ENCODE measurements at regions not wholly inside any gene's neighbourhood (a gene's known extent, or its start where the extent isn't known, plus 50 kb on each side); places are given as distances from the start of the nearest gene placed in this dataset.

GRCh38 chr1:184301227-184301626 lies 85.6 kb upstream of the C1orf21 start:
- H3K36me3 Mint-ChIP-seq = no peaks in the 10 kb centered on the region
- H3K4me1 Mint-ChIP-seq = no peaks in the 10 kb centered on the region
- H3K4me3 Mint-ChIP-seq = no peak overlapping the region
- no peak overlapping the region for H3K27ac Mint-ChIP-seq
- POLR2A ChIA-PET = no interaction called here
- DNase-seq (no peak), ATAC-seq (ENCODE audit: low read depth) (no peak)
- peaks cover 2% of the 10 kb centered on the region for H3K9me3 Mint-ChIP-seq
- H3K27me3 Mint-ChIP-seq = peaks cover 16% of the 10 kb centered on the region

- Mint-ChIP-seq H3K27me3 (peaks cover 19% of the 10 kb centered on the region), H3K36me3 (no peaks in the 10 kb centered on the region), H3K4me3 (no peak overlapping the region), H3K9me3 (peaks cover 2% of the 10 kb centered on the region), H3K27ac (no peak overlapping the region), H3K4me1 (no peaks in the 10 kb centered on the region)
- ATAC-seq (ENCODE audit: low read depth) = no peak
- DNase-seq = no peak
- POLR2A ChIA-PET = no interaction called here
These were observed 84.5 kb upstream of the C1orf21 start for GRCh38 chr1:184302346-184302745.

GRCh38 chr1:184310157-184310819 lies 76.5 kb upstream of the C1orf21 start:
- POLR2A ChIA-PET = no interaction called here
- ATAC-seq (ENCODE audit: low read depth) = no peak
- H3K36me3 Mint-ChIP-seq = no peaks in the 10 kb centered on the region
- DNase-seq = no peak
- peaks cover 13% of the 10 kb centered on the region for H3K27me3 Mint-ChIP-seq
- H3K9me3 Mint-ChIP-seq = no peaks in the 10 kb centered on the region
- H3K27ac Mint-ChIP-seq = no peak overlapping the region
- no peaks in the 10 kb centered on the region for H3K4me1 Mint-ChIP-seq
- no peak overlapping the region for H3K4me3 Mint-ChIP-seq

- ATAC-seq (ENCODE audit: low read depth) = no peak
These were observed 75.2 kb upstream of the C1orf21 start for GRCh38 chr1:184311580-184311979.

GRCh38 chr1:184315254-184315653 lies 71.6 kb upstream of the C1orf21 start:
- H3K4me3 Mint-ChIP-seq = no peak overlapping the region
- peaks cover 8% of the 10 kb centered on the region for H3K27me3 Mint-ChIP-seq
- no peak overlapping the region for H3K27ac Mint-ChIP-seq
- H3K9me3 Mint-ChIP-seq = no peaks in the 10 kb centered on the region
- POLR2A ChIA-PET = no interaction called here
- H3K4me1 Mint-ChIP-seq = no peaks in the 10 kb centered on the region
- ATAC-seq (ENCODE audit: low read depth) (no peak), DNase-seq (no peak)
- H3K36me3 Mint-ChIP-seq = no peaks in the 10 kb centered on the region

More at GRCh38 chr1:184311580-184311979, 75.2 kb upstream of the C1orf21 start:
- no peak overlapping the region for H3K27ac Mint-ChIP-seq
- POLR2A ChIA-PET = no interaction called here
- peaks cover 11% of the 10 kb centered on the region for H3K27me3 Mint-ChIP-seq
- no peaks in the 10 kb centered on the region for H3K4me1 Mint-ChIP-seq
- no peaks in the 10 kb centered on the region for H3K9me3 Mint-ChIP-seq
- H3K36me3 Mint-ChIP-seq = no peaks in the 10 kb centered on the region
- H3K4me3 Mint-ChIP-seq = no peak overlapping the region
- DNase-seq = no peak

- peaks cover 3% of the 10 kb centered on the region for H3K27me3 Mint-ChIP-seq
- no peak for DNase-seq
- POLR2A ChIA-PET = no interaction called here
- H3K9me3 Mint-ChIP-seq = no peaks in the 10 kb centered on the region
- H3K4me1 Mint-ChIP-seq = no peaks in the 10 kb centered on the region
- no peak overlapping the region for H3K27ac Mint-ChIP-seq
- no peak overlapping the region for H3K4me3 Mint-ChIP-seq
- ATAC-seq (ENCODE audit: low read depth) = no peak
- H3K36me3 Mint-ChIP-seq = no peaks in the 10 kb centered on the region
These were observed 67.0 kb upstream of the C1orf21 start for GRCh38 chr1:184319879-184320278.

GRCh38 chr1:184322253-184322652 lies 64.6 kb upstream of the C1orf21 start:
- Mint-ChIP-seq H3K27ac (no peak overlapping the region), H3K4me1 (no peaks in the 10 kb centered on the region), H3K27me3 (no peaks in the 10 kb centered on the region), H3K4me3 (no peak overlapping the region), H3K36me3 (no peaks in the 10 kb centered on the region), H3K9me3 (no peaks in the 10 kb centered on the region)
- no peak for ATAC-seq (ENCODE audit: low read depth)
- POLR2A ChIA-PET = no interaction called here
- DNase-seq = no peak

GRCh38 chr1:184324972-184325371 lies 61.9 kb upstream of the C1orf21 start:
- DNase-seq = no peak
- H3K36me3 Mint-ChIP-seq = no peaks in the 10 kb centered on the region
- no peaks in the 10 kb centered on the region for H3K4me1 Mint-ChIP-seq
- no peak overlapping the region for H3K27ac Mint-ChIP-seq
- H3K27me3 Mint-ChIP-seq = no peaks in the 10 kb centered on the region
- ATAC-seq (ENCODE audit: low read depth) = no peak
- POLR2A ChIA-PET = no interaction called here
- H3K9me3 Mint-ChIP-seq = no peaks in the 10 kb centered on the region
- no peak overlapping the region for H3K4me3 Mint-ChIP-seq

GRCh38 chr1:184326278-184326677 lies 60.6 kb upstream of the C1orf21 start:
- no peak for DNase-seq
- H3K27me3 Mint-ChIP-seq = no peaks in the 10 kb centered on the region
- ATAC-seq (ENCODE audit: low read depth) = no peak
- H3K4me3 Mint-ChIP-seq = no peak overlapping the region
- POLR2A ChIA-PET = no interaction called here
- H3K27ac Mint-ChIP-seq = no peak overlapping the region
- H3K4me1 Mint-ChIP-seq = no peaks in the 10 kb centered on the region
- no peaks in the 10 kb centered on the region for H3K36me3 Mint-ChIP-seq
- H3K9me3 Mint-ChIP-seq = no peaks in the 10 kb centered on the region

- H3K4me3 Mint-ChIP-seq = no peak overlapping the region
- H3K4me1 Mint-ChIP-seq = no peaks in the 10 kb centered on the region
- H3K27me3 Mint-ChIP-seq = no peaks in the 10 kb centered on the region
- no peaks in the 10 kb centered on the region for H3K9me3 Mint-ChIP-seq
- H3K36me3 Mint-ChIP-seq = no peaks in the 10 kb centered on the region
- ATAC-seq (ENCODE audit: low read depth) = no peak
- POLR2A ChIA-PET = no interaction called here
- DNase-seq = no peak
- H3K27ac Mint-ChIP-seq = no peak overlapping the region
These were observed 57.4 kb upstream of the C1orf21 start for GRCh38 chr1:184329245-184329953.

GRCh38 chr1:184329962-184330868 lies 56.6 kb upstream of the C1orf21 start:
- ATAC-seq (ENCODE audit: low read depth) (no peak), DNase-seq (no peak)
- H3K4me3 Mint-ChIP-seq = no peak overlapping the region
- no peaks in the 10 kb centered on the region for H3K4me1 Mint-ChIP-seq
- POLR2A ChIA-PET = no interaction called here
- no peaks in the 10 kb centered on the region for H3K9me3 Mint-ChIP-seq
- no peaks in the 10 kb centered on the region for H3K27me3 Mint-ChIP-seq
- H3K36me3 Mint-ChIP-seq = no peaks in the 10 kb centered on the region
- no peak overlapping the region for H3K27ac Mint-ChIP-seq

GRCh38 chr1:184330875-184331274 lies 56.0 kb upstream of the C1orf21 start:
- POLR2A ChIA-PET = no interaction called here
- H3K27ac Mint-ChIP-seq = no peak overlapping the region
- no peaks in the 10 kb centered on the region for H3K36me3 Mint-ChIP-seq
- no peaks in the 10 kb centered on the region for H3K9me3 Mint-ChIP-seq
- H3K27me3 Mint-ChIP-seq = no peaks in the 10 kb centered on the region
- H3K4me1 Mint-ChIP-seq = no peaks in the 10 kb centered on the region
- ATAC-seq (ENCODE audit: low read depth) = no peak
- DNase-seq = no peak
- H3K4me3 Mint-ChIP-seq = no peak overlapping the region

Measured in activated naive CD8-positive, alpha-beta T cell treated with anti-CD3 and anti-CD28 coated beads, Interleukin-2, amount 10 ng/mL, durations not matched to agents 7 days and 5 days (primary cell).